ENCODE measurements at regions not wholly inside any gene's neighbourhood (a gene's known extent, or its start where the extent isn't known, plus 50 kb on each side); places are given as distances from the start of the nearest gene placed in this dataset.
"Not testable (repeated sequence)": the region's sequence is repeated elsewhere in the genome, so short reads cannot be mapped to it uniquely, and the experiment has no call there.

- not testable (repeated sequence) for DNase-seq (ENCODE audit: low read depth in 4 of 4, low spot score in 3 of 4)
These were observed 1255.8 kb downstream of the RPIA start for GRCh38 chr2:89947208-89947815.

DNA sequence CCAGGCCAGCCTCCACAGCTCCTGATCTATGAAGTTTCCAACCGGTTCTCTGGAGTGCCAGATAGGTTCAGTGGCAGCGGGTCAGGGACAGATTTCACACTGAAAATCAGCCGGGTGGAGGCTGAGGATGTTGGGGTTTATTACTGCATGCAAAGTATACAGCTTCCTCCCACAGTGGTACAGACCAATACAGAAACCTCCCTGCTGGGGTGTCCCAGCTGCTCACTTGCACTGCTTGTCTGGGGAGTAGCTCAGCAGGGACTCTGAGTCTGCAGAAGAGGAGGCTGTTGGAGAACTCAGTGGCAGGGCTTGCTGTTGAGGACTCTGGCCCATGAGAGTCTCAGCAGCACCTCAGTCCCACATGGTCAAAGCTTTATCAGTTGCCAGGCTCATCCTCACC is 1256.6 kb downstream of the RPIA start:
- DNase-seq (ENCODE audit: low read depth in 4 of 4, low spot score in 3 of 4): not testable (repeated sequence)

DNA sequence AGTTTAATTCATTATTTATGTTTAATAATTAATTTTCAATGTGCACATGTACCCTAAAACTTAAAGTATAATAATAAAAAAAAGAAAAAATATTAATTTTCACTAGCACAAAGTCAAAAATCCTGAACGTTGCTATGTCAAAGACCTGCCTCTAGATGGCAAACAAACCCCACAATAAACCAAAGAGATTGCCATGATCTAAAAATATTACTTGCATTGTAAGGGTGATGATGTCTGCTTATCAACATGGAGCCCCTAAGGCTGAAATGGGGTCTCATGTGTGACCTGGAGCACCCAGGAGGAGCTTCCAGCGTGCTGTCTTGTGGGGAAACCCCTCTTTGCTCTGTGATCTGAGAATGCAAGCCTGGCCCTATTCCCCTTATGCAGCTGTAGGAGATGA is 1259.3 kb downstream of the RPIA start:
- not testable (repeated sequence) for DNase-seq (ENCODE audit: low read depth in 4 of 4, low spot score in 3 of 4)

DNA sequence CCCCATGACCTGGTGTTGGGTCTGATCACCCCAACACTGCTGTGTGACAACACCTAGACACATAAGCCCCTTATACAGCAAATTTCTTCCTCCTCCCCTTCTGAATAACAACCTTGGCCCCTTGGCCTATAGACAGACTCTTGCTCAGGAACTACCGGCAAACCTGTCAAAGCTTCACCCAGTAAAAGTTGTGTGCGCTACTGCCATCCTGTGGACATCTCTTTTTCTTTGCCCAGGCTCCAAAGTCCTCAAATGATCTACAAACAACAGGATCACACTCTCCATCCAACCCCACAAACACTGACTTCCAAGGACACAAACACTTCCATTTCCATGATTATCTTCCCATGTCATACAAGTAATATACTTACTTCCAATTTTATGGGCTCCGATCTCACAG is 1265.8 kb downstream of the RPIA start:
- DNase-seq (ENCODE audit: low read depth in 4 of 4, low spot score in 3 of 4): not testable (repeated sequence)

DNA sequence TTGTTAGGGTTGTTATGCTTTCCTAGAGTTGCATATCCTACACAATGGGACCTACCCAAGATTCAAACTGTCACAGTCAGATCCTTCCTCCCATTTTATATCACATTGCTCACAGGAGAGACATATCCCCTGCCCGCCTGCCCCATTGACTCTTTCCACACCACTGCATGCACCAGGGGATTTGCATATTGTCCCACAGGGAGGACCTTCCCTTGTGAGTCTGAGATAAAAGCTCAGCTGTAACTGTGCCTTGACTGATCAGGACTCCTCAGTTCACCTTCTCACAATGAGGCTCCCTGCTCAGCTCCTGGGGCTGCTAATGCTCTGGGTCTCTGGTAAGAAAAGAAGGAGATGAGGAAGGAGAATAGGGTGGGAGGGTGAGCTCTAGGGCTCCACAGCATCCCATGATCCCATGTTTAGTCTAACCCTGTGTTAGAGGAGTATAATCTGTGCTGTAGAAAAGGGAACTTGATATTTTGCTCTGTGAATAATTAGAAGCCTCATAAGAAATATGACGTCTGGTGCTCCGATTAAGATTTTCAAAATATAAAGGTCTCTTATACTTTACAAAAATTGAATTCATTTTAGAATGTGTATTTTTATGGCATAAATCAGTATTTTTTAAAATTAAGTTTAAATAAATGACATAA is 1268.4 kb downstream of the RPIA start:
- DNase-seq (ENCODE audit: low read depth in 4 of 4, low spot score in 3 of 4): not testable (repeated sequence)

DNA sequence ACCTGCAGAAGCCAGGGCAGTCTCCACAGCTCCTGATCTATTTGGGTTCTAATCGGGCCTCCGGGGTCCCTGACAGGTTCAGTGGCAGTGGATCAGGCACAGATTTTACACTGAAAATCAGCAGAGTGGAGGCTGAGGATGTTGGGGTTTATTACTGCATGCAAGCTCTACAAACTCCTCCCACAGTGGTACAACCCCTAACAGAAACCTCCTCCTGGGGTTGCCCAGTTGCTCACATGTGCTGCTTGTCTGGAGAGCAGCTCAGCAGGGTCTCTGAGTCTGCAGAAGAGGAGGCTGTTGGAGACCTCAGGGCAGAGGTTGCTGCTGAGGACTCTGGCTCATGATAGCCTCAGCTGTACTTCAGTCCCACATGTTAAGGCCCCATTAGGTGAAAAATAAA is 1269.1 kb downstream of the RPIA start:
- DNase-seq (ENCODE audit: low read depth in 4 of 4, low spot score in 3 of 4): not testable (repeated sequence)

DNA sequence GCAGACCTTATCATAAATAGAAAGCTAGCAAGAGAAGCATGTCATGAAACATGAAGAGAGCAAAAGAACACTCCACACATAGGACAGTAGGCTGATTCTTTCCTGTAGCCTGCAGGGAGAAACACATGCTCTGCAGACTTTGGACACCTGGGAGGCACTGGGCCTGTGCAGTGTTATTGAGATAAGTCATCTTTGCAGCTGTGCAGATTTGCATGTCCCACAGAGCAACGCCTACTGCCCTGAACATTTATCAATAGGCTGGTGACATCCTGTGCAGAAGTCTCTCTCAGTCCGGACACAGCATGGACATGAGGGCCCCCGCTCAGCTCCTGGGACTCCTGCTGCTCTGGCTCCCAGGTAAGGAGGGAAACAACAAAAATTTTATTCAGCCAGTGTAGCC is 1277.1 kb downstream of the RPIA start:
- DNase-seq (ENCODE audit: low read depth in 4 of 4, low spot score in 3 of 4): not testable (repeated sequence)

DNA sequence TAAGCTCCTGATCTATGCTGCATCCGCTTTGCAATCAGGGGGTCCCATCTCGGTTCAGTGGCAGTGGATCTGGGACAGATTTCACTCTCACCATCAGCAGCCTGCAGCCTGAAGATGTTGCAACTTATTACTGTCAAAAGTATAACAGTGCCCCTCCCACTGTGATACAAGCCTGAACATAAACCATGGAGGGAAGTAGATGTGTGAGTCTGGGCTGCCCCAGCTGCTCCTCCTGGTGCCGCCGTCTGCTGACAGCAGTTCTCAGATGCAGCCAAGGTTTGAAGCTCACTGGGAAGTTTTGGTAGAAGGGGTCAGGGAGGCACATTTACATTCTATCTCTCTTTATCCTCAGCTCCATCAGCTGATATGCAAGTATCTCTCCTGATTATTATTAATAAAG is 1277.7 kb downstream of the RPIA start:
- not testable (repeated sequence) for DNase-seq (ENCODE audit: low read depth in 4 of 4, low spot score in 3 of 4)

- not testable (repeated sequence) for DNase-seq (ENCODE audit: low read depth in 4 of 4, low spot score in 3 of 4)
These were observed 1282.4 kb downstream of the RPIA start for GRCh38 chr2:89973849-89974248.

- DNase-seq (ENCODE audit: low read depth in 4 of 4, low spot score in 3 of 4): not testable (repeated sequence)
These were observed 1288.5 kb downstream of the RPIA start for GRCh38 chr2:89979826-89980537.

DNA sequence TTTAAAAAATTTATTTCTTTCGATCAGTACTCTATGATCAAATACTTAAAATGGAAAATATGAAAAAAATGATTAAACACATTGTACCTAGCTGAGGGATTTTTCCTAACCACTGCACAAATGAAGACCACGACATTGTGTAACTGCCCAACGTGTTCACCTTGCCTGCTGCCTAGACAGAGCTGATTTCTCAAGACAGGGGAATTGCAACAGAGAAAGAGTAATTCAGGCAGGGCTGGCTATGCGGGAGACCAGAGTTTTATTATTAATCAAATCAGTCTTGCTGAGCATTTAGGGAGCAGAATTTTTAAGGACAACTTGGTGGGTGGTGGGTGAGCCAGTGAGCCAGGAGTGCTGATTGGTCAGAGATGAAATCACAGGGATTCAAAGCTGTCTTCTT is 1290.8 kb downstream of the RPIA start:
- not testable (repeated sequence) for DNase-seq (ENCODE audit: low read depth in 4 of 4, low spot score in 3 of 4)

- DNase-seq (ENCODE audit: low read depth in 4 of 4, low spot score in 3 of 4): not testable (repeated sequence)
These were observed 1294.2 kb downstream of the RPIA start for GRCh38 chr2:89985650-89986049.

- DNase-seq (ENCODE audit: low read depth in 4 of 4, low spot score in 3 of 4): not testable (repeated sequence)
These were observed 1295.1 kb downstream of the RPIA start for GRCh38 chr2:89986532-89986931.

- DNase-seq (ENCODE audit: low read depth in 4 of 4, low spot score in 3 of 4): not testable (repeated sequence)
These were observed 1305.3 kb downstream of the RPIA start for GRCh38 chr2:89996779-89997178.

- DNase-seq (ENCODE audit: low read depth in 4 of 4, low spot score in 3 of 4): not testable (repeated sequence)
These were observed 1313.1 kb downstream of the RPIA start for GRCh38 chr2:90004553-90004952.

DNA sequence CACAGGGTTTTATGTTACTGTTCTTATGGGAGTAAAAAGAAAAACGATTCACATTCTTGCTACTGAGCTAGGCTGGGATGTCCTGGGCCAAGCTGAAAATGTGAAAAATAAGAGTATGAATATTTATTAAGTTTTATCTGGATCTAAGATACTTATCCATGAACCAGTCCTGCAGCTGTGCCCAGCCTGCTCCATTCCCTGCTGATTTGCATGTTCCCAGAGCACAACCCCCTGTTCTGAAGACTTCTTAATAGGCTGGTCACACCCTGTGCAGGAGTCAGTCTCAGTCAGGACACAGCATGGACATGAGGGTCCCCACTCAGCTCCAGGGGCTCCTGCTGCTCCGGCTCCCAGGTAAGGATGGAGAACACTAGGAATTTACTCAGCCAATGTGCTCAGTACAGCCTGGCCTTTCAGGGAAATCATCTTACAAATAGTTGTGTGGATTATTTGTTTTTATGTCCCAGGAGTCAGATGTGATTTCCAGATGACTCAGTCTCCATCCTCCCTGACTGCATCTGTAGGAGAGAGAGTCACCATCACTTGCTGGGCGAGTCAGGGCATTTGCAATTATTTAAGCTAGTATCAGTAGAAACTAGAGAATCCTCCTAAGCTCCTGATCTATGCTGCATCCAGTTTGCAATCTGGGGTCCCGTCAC is 1319.1 kb downstream of the RPIA start:
- not testable (repeated sequence) for DNase-seq (ENCODE audit: low read depth in 4 of 4, low spot score in 3 of 4)

GRCh38 chr2:90011101-90011443 is 1319.6 kb downstream of the RPIA start:
- DNase-seq (ENCODE audit: low read depth in 4 of 4, low spot score in 3 of 4): not testable (repeated sequence)

GRCh38 chr2:90019908-90020307 is 1328.4 kb downstream of the RPIA start:
- DNase-seq (ENCODE audit: low read depth in 4 of 4, low spot score in 3 of 4): not testable (repeated sequence)

DNA sequence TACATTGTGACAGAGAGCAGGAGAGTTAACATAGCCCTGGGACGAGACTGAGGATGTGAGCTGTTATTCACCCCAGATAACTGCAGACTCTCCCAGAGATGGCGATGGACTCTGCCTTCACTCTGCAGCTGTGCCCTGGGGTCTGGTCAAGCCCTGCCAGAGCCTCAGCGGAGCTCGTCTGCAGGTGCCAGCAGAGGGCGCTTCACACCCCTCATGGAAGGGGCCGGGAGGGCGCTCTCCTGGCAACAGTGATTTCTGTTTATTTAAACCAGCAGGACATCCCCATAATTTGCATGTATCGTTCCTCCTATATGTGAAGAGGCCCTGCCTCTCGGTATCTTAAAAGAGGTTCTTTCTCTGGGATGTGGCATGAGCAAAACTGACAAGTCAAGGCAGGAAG is 1329.8 kb downstream of the RPIA start:
- not testable (repeated sequence) for DNase-seq (ENCODE audit: low read depth in 4 of 4, low spot score in 3 of 4)

DNA sequence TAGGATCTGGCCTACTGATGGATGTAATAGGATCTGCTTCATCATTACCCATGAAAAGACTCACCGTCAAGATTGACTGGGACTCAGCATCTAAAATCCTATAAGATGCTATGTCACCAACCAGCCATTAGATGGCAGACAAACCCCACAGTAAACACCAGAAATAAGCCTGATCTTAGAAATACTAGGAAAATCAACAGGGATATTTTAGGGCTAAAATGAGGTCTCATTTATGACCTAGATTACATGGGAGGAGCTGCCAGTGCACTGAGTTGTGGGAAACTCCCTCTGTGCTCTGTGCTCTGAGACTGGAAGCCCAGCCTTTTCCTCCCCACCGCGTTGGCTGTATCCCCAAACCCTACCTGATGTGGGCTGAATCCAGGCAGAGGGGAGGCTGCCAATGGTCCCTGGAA is 1335.8 kb downstream of the RPIA start:
- not testable (repeated sequence) for DNase-seq (ENCODE audit: low read depth in 4 of 4, low spot score in 3 of 4)

GRCh38 chr2:90028381-90029079 is 1337.1 kb downstream of the RPIA start:
- DNase-seq (ENCODE audit: low read depth in 4 of 4, low spot score in 3 of 4): not testable (repeated sequence)

All from left renal pelvis (tissue), 4 donors.